WTC11 (cell line): ENCODE measurements at regions not wholly inside any gene's neighbourhood (a gene's known extent, or its start where the extent isn't known, plus 50 kb on each side); places are given as distances from the start of the nearest gene placed in this dataset.
"Not testable (repeated sequence)": the region's sequence is repeated elsewhere in the genome, so short reads cannot be mapped to it uniquely, and the experiment has no call there.

Source experiments
- MAX ChIP-seq: sonication (generic); formaldehyde crosslinking; IDR thresholded peaks from 2 replicates; pipeline ENCODE4 v1.8.0; 2022; ENCODE audit warnings: mild to moderate bottlenecking, missing genetic modification reagents
- USF1 ChIP-seq: sonication (generic); formaldehyde crosslinking; IDR thresholded peaks from 2 replicates; pipeline ENCODE4 v1.8.0; 2022; ENCODE audit warnings: mild to moderate bottlenecking, missing genetic modification reagents

- TF ChIP-seq MAX; USF1 (CRISPR knock-in tag): not testable (repeated sequence)
Observed at GRCh38 chr9:61971635-61972034, 781.8 kb downstream of the SPATA31A7 start.
